ENCODE measurements at regions not wholly inside any gene's neighbourhood (a gene's known extent, or its start where the extent isn't known, plus 50 kb on each side); places are given as distances from the start of the nearest gene placed in this dataset.

GRCh38 chr3:153003441-153003840 is 158.6 kb upstream of the RAP2B start:
- no peaks in the 10 kb centered on the region for H3K4me1 Mint-ChIP-seq (ENCODE audit: low read depth)
- H3K27ac Mint-ChIP-seq, result no peak overlapping the region
- POLR2A ChIA-PET, result no interaction called here
- DNase-seq (no peak), ATAC-seq (no peak)
- H3K4me3 Mint-ChIP-seq, result no peak overlapping the region
- intact Hi-C loops (cut with micrococcal nuclease), result loop anchor here (5.0 kb wide), 1 partner anchor 356 kb away; no protein-coding TSS in a partner anchor
- no peaks in the 10 kb centered on the region for H3K36me3 Mint-ChIP-seq (ENCODE audit: low read depth)
- no peaks in the 10 kb centered on the region for H3K9me3 Mint-ChIP-seq
- TF ChIP-seq CTCF (IDR thresholded peaks at IDR 0.05), result no peak
- CTCF ChIA-PET, result interaction anchor here (1.2 kb wide), 1 partner anchor 21 kb away, joined by 3 read pairs; no protein-coding TSS in a partner anchor
- H3K27me3 Mint-ChIP-seq, result no peaks in the 10 kb centered on the region

- Mint-ChIP-seq H3K4me3 (no peak overlapping the region), H3K27me3 (no peaks in the 10 kb centered on the region), H3K36me3 (ENCODE audit: low read depth) (no peaks in the 10 kb centered on the region), H3K27ac (no peak overlapping the region), H3K4me1 (ENCODE audit: low read depth) (no peaks in the 10 kb centered on the region), H3K9me3 (no peaks in the 10 kb centered on the region)
- ChIA-PET POLR2A (no interaction called here), CTCF (interaction anchor here (1.2 kb wide), 1 partner anchor 21 kb away, joined by 3 read pairs; no protein-coding TSS in a partner anchor)
- intact Hi-C loops (cut with micrococcal nuclease), result loop anchor here (5.0 kb wide), 1 partner anchor 357 kb away; no protein-coding TSS in a partner anchor
- DNase-seq (no peak), ATAC-seq (no peak)
- TF ChIP-seq CTCF (IDR thresholded peaks at IDR 0.05), result no peak
Measured at GRCh38 chr3:153003862-153004261, 158.2 kb upstream of the RAP2B start.

GRCh38 chr3:153008226-153008625 is 153.8 kb upstream of the RAP2B start:
- no peaks in the 10 kb centered on the region for H3K4me1 Mint-ChIP-seq (ENCODE audit: low read depth)
- no peak overlapping the region for H3K4me3 Mint-ChIP-seq
- H3K9me3 Mint-ChIP-seq, result no peaks in the 10 kb centered on the region
- TF ChIP-seq CTCF (IDR thresholded peaks at IDR 0.05), result no peak
- H3K27ac Mint-ChIP-seq, result no peak overlapping the region
- ChIA-PET POLR2A (no interaction called here), CTCF (no interaction called here)
- DNase-seq, result no peak
- no peaks in the 10 kb centered on the region for H3K36me3 Mint-ChIP-seq (ENCODE audit: low read depth)
- no peak for ATAC-seq
- intact Hi-C loops (cut with micrococcal nuclease), result no loop called here
- H3K27me3 Mint-ChIP-seq, result no peaks in the 10 kb centered on the region

DNA sequence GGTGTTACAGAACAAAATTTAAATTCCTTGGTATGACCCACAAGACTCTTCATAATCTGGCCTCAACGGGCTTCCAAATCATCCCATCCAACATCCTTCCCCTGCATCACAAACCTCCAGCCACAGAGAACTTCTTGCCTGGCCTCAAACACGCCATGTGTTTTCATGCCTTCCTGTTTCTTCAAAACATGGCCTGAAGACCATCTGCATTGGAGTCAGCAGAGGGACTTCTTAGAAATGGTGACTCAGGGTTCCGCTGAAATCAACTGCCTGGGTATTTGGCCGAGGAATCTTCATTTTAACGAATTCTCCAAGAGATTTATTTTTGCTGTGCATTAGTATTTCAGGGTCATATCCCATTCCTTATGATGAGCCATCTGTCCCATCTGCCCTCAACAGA is 138.1 kb upstream of the RAP2B start:
- peaks cover 16% of the 10 kb centered on the region for H3K27me3 Mint-ChIP-seq
- ChIA-PET CTCF (interaction anchor here (0.9 to 1.2 kb wide), 3 partner anchors 19 to 746 kb away, joined by 3 to 4 read pairs (median 3); no protein-coding TSS in a partner anchor), POLR2A (no interaction called here)
- ATAC-seq (no peak), DNase-seq (no peak)
- H3K4me3 Mint-ChIP-seq, result no peak overlapping the region
- no peaks in the 10 kb centered on the region for H3K36me3 Mint-ChIP-seq (ENCODE audit: low read depth)
- H3K4me1 Mint-ChIP-seq (ENCODE audit: low read depth), result no peaks in the 10 kb centered on the region
- no peak overlapping the region for H3K27ac Mint-ChIP-seq
- intact Hi-C loops (cut with micrococcal nuclease), result no loop called here
- no peaks in the 10 kb centered on the region for H3K9me3 Mint-ChIP-seq
- no peak for TF ChIP-seq CTCF (IDR thresholded peaks at IDR 0.05)

DNA sequence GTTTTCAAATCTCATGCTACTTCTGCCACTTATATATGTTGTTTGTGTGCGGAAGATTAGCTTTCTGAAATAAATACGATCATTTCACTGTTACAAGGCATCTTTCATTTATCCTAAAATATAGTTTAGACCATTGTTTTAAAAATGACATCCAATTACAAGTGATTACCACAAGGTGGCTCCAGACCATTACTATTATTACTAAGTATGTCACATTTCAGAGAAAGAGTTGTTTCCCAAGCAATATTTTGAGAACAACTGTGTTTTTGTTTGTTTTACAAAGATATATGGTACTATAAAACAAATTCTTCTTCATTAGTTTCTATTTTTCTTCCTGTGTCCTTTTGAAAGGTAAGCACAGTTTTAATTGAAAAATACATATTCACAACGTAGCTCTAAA is 136.0 kb upstream of the RAP2B start:
- no peak overlapping the region for H3K4me3 Mint-ChIP-seq
- ChIA-PET POLR2A (no interaction called here), CTCF (interaction anchor here (0.7 to 1.5 kb wide), 5 partner anchors 9 to 1228 kb away, joined by 3 to 10 read pairs (median 5); no protein-coding TSS in a partner anchor)
- H3K27ac Mint-ChIP-seq, result no peak overlapping the region
- DNase-seq (no peak), ATAC-seq (no peak)
- intact Hi-C loops (cut with micrococcal nuclease), result loop anchor here (5.0 kb wide), 1 partner anchor 741 kb away; no protein-coding TSS in a partner anchor
- TF ChIP-seq CTCF (IDR thresholded peaks at IDR 0.05), result peak; percentile 61
- H3K36me3 Mint-ChIP-seq (ENCODE audit: low read depth), result no peaks in the 10 kb centered on the region
- no peaks in the 10 kb centered on the region for H3K9me3 Mint-ChIP-seq
- H3K4me1 Mint-ChIP-seq (ENCODE audit: low read depth), result no peaks in the 10 kb centered on the region
- H3K27me3 Mint-ChIP-seq, result peaks cover 11% of the 10 kb centered on the region

Measured in activated CD8-positive, alpha-beta T cell treated with anti-CD3 and anti-CD28 coated beads for 36 hours (primary cell).